A673 (cell line): ENCODE measurements at regions not wholly inside any gene's neighbourhood (a gene's known extent, or its start where the extent isn't known, plus 50 kb on each side); places are given as distances from the start of the nearest gene placed in this dataset.

ENCODE experiments used
- EZH2 ChIP-seq: fragments of 200-600 bp; sonication (generic); IDR thresholded peaks from 2 replicates; pipeline ENCODE4 v1.6.1; 2017; ENCODE audit warnings: borderline replicate concordance, low read depth, mild to moderate bottlenecking, mixed read lengths, antibody characterized with exemption, low read length; ENCODE audit not compliant: poor library complexity, severe bottlenecking
- TF ChIP-seq, protein P1 (sequence below): fragments of 300-800, 200-600 bp; sonication (generic); conservative IDR thresholded peaks from 2 replicates; pipeline ENCODE4 v1.5.1; 2017; ENCODE audit warnings: low read depth, mild to moderate bottlenecking, antibody characterized with exemption, low read length, moderate library complexity, mixed read lengths

GRCh38 chr10:129023082-129023481 is 444.0 kb upstream of the MGMT start:
- TF ChIP-seq, protein P1, sequence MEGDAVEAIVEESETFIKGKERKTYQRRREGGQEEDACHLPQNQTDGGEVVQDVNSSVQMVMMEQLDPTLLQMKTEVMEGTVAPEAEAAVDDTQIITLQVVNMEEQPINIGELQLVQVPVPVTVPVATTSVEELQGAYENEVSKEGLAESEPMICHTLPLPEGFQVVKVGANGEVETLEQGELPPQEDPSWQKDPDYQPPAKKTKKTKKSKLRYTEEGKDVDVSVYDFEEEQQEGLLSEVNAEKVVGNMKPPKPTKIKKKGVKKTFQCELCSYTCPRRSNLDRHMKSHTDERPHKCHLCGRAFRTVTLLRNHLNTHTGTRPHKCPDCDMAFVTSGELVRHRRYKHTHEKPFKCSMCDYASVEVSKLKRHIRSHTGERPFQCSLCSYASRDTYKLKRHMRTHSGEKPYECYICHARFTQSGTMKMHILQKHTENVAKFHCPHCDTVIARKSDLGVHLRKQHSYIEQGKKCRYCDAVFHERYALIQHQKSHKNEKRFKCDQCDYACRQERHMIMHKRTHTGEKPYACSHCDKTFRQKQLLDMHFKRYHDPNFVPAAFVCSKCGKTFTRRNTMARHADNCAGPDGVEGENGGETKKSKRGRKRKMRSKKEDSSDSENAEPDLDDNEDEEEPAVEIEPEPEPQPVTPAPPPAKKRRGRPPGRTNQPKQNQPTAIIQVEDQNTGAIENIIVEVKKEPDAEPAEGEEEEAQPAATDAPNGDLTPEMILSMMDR: no peak
- TF ChIP-seq EZH2: no peak
